Activated CD4-positive, CD25-positive, alpha-beta regulatory T cell treated with anti-CD3 and anti-CD28 coated beads, Interleukin-2, amount 50 U/mL, for 24 hours (primary cell): ENCODE measurements at regions not wholly inside any gene's neighbourhood (a gene's known extent, or its start where the extent isn't known, plus 50 kb on each side); places are given as distances from the start of the nearest gene placed in this dataset.

ENCODE experiments used
- ATAC-seq, 2 donors: fragments of 150-1000 bp; cut with Tn5 transposase; one replicate each; pipeline ENCODE4 v1.10.0; 2021; ENCODE audit warnings: mild to moderate bottlenecking in 1 of 2, moderate library complexity in 1 of 2

GRCh38 chr10:123462246-123462645 lies 203.9 kb upstream of the GPR26 start:
- ATAC-seq = no peak

GRCh38 chr10:123462756-123463155 lies 203.4 kb upstream of the GPR26 start:
- no peak for ATAC-seq

- ATAC-seq = no peak
Measured at GRCh38 chr10:123463181-123463580, 203.0 kb upstream of the GPR26 start.

- ATAC-seq = no peak
Measured at GRCh38 chr10:123463698-123464097, 202.5 kb upstream of the GPR26 start.

- no peak for ATAC-seq
Measured at GRCh38 chr10:123464430-123465323, 201.5 kb upstream of the GPR26 start.

- no peak for ATAC-seq
Measured at GRCh38 chr10:123470336-123470921, 195.7 kb upstream of the GPR26 start.

GRCh38 chr10:123471811-123472210 lies 194.3 kb upstream of the GPR26 start:
- ATAC-seq = no peak

GRCh38 chr10:123472606-123473005 lies 193.5 kb upstream of the GPR26 start:
- no peak for ATAC-seq

- no peak for ATAC-seq
Measured at GRCh38 chr10:123474700-123475099, 191.5 kb upstream of the GPR26 start.

- no peak for ATAC-seq
Measured at GRCh38 chr10:123475466-123475865, 190.7 kb upstream of the GPR26 start.

- ATAC-seq = no peak
Measured at GRCh38 chr10:123478116-123478515, 188.0 kb upstream of the GPR26 start.

GRCh38 chr10:123479640-123480039 lies 186.5 kb upstream of the GPR26 start:
- no peak for ATAC-seq

- ATAC-seq = no peak
Measured at GRCh38 chr10:123480344-123480743, 185.8 kb upstream of the GPR26 start.

- no peak for ATAC-seq
Measured at GRCh38 chr10:123480845-123481244, 185.3 kb upstream of the GPR26 start.

GRCh38 chr10:123484722-123485121 lies 181.4 kb upstream of the GPR26 start:
- ATAC-seq = no peak

GRCh38 chr10:123485341-123485960 lies 180.7 kb upstream of the GPR26 start:
- no peak for ATAC-seq

- no peak for ATAC-seq
Measured at GRCh38 chr10:123488436-123488835, 177.7 kb upstream of the GPR26 start.

- no peak for ATAC-seq
Measured at GRCh38 chr10:123491364-123491763, 174.8 kb upstream of the GPR26 start.

- no peak for ATAC-seq
Measured at GRCh38 chr10:123492016-123492415, 174.1 kb upstream of the GPR26 start.

- ATAC-seq = no peak
Measured at GRCh38 chr10:123494301-123494808, 171.8 kb upstream of the GPR26 start.

- no peak for ATAC-seq
Measured at GRCh38 chr10:123496375-123496774, 169.8 kb upstream of the GPR26 start.

GRCh38 chr10:123496996-123497660 lies 169.0 kb upstream of the GPR26 start:
- no peak for ATAC-seq

GRCh38 chr10:123500110-123500509 lies 166.0 kb upstream of the GPR26 start:
- no peak for ATAC-seq
